Liver (tissue), 7 donors: ENCODE measurements at regions not wholly inside any gene's neighbourhood (a gene's known extent, or its start where the extent isn't known, plus 50 kb on each side); places are given as distances from the start of the nearest gene placed in this dataset.
"Not testable (repeated sequence)": the region's sequence is repeated elsewhere in the genome, so short reads cannot be mapped to it uniquely, and the experiment has no call there.

Experiments used
- DNase-seq: peaks from one replicate; pipeline ENCODE4 v3.0.0-alpha.2; 2017; ENCODE audit warnings: low spot score
- H3K27ac ChIP-seq, 2 donors: one replicate each; pipeline ENCODE4 v1.7.0; 2013; ENCODE audit warnings: inconsistent platforms in 2 of 2, low read length in 2 of 2, control low read depth in 1 of 2, low read depth in 1 of 2, mild to moderate bottlenecking in 1 of 2
- H3K27me3 ChIP-seq, 4 donors: one replicate each; pipeline versions ENCODE4 v1.6.1 to v1.7.0; 2013; ENCODE audit warnings: low read length in 3 of 4, inconsistent platforms in 1 of 4, mild to moderate bottlenecking in 1 of 4, moderate library complexity in 1 of 4; ENCODE audit not compliant: control insufficient read depth in 4 of 4, insufficient read depth in 4 of 4
- H3K36me3 ChIP-seq, 4 donors: one replicate each; pipeline versions ENCODE4 v1.6.1 to v1.7.0; 2013; ENCODE audit warnings: low read length in 3 of 4, mild to moderate bottlenecking in 3 of 4, low read depth in 1 of 4, moderate library complexity in 1 of 4; ENCODE audit not compliant: control insufficient read depth in 4 of 4, insufficient read depth in 3 of 4
- H3K4me1 ChIP-seq, 4 donors: one replicate each; pipeline versions ENCODE4 v1.6.1 to v1.7.0; 2013; ENCODE audit warnings: low read length in 3 of 4, mild to moderate bottlenecking in 3 of 4, moderate library complexity in 1 of 4; ENCODE audit not compliant: control insufficient read depth in 4 of 4, insufficient read depth in 4 of 4
- H3K4me3 ChIP-seq, 3 donors: one replicate each; pipeline versions ENCODE4 v1.6.1 to v1.7.0; 2013; ENCODE audit warnings: low read length in 3 of 3, control low read depth in 1 of 3, low read depth in 1 of 3, mild to moderate bottlenecking in 1 of 3
- H3K9ac ChIP-seq, 2 donors: one replicate each; pipeline ENCODE4 v1.7.0; 2013; ENCODE audit warnings: low read length in 2 of 2, mild to moderate bottlenecking in 2 of 2, moderate library complexity in 2 of 2, control low read depth in 1 of 2, low read depth in 1 of 2
- H3K9me3 ChIP-seq, 4 donors: one replicate each; pipeline versions ENCODE4 v1.6.1 to v1.7.0; 2013; ENCODE audit warnings: low read length in 3 of 4; ENCODE audit not compliant: control insufficient read depth in 4 of 4
- EGR1 ChIP-seq, 2 donors: IDR thresholded peaks; 2 replicates each; pipeline ENCODE4 v1.6.1; 2016 to 2018; ENCODE audit warnings: antibody characterized with exemption in 2 of 2, low read depth in 2 of 2
- FOXA2 ChIP-seq: IDR thresholded peaks from 2 replicates; pipeline ENCODE4 v1.6.1; 2016; ENCODE audit warnings: antibody characterized with exemption
- GABPA ChIP-seq, 2 donors: IDR thresholded peaks in 1 of 2; conservative IDR thresholded peaks in 1 of 2; 2 replicates each; pipeline ENCODE4 v1.6.1; 2016; ENCODE audit warnings: antibody characterized with exemption in 2 of 2, mild to moderate bottlenecking in 1 of 2, moderate library complexity in 1 of 2
- HNF4A ChIP-seq, 2 donors: conservative IDR thresholded peaks; 2 replicates each; pipeline ENCODE4 v1.6.1; 2016; ENCODE audit warnings: antibody characterized with exemption in 2 of 2, mild to moderate bottlenecking in 2 of 2
- REST ChIP-seq: IDR thresholded peaks from 2 replicates; pipeline ENCODE4 v1.6.1; 2016; ENCODE audit warnings: antibody characterized with exemption, mild to moderate bottlenecking
- RXRA ChIP-seq, 2 donors: IDR thresholded peaks; 2 replicates each; pipeline ENCODE4 v1.6.1; 2017 to 2018; ENCODE audit warnings: antibody characterized with exemption in 2 of 2, mild to moderate bottlenecking in 1 of 2
- TAF1 ChIP-seq: conservative IDR thresholded peaks from 2 replicates; pipeline ENCODE4 v1.6.1; 2016; ENCODE audit warnings: antibody characterized with exemption, mild to moderate bottlenecking
- ZBTB33 ChIP-seq: IDR thresholded peaks from 2 replicates; pipeline ENCODE4 v1.6.1; 2016; ENCODE audit warnings: antibody characterized with exemption
- WGBS: extraction: QIAGEN DNeasy Blood & Tissue Kit; methylation state at CpG from one replicate; pipeline ENCODE4 v1.1.7; 2013; 5-methylcytosine and 5-hydroxymethylcytosine counted together
- TF ChIP-seq, protein P1 (sequence below): IDR thresholded peaks from 2 replicates; pipeline ENCODE4 v1.6.1; 2016; ENCODE audit warnings: antibody characterized with exemption
- donor health status: healthy.
- donor health status: healthy.
- donor health status: healthy.
- donor health status: healthy.

DNA sequence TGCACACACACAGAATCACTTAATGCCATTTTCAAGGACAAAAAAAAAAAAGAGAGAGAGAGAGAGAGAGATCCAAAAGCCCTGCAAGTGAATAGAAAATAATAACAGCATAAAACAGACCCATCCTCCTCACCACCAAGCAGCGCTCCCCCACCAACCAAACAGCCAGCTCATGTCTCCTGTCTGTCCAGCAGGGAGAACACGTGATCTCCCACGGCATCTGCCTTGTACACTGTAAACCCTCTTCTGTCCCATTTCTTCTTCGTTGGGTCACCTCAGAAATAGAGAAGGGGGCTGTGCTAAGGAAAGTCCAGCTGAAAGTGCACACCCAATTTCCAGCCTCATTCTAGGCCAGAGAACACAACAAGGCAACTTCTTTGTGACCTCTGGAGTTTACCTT, 222.5 kb downstream of the EXOC5 start (continued):
- TF ChIP-seq EGR1 (IDR thresholded peaks at IDR 0.05; ENCODE audit: low read depth in 2 of 2) (no peak), FOXA2 (no peak)
- TF ChIP-seq, protein P1, sequence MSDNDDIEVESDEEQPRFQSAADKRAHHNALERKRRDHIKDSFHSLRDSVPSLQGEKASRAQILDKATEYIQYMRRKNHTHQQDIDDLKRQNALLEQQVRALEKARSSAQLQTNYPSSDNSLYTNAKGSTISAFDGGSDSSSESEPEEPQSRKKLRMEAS, result no peak

- not testable (repeated sequence) for DNase-seq, H3K4me3 ChIP-seq, H3K27me3 ChIP-seq, H3K9ac ChIP-seq, H3K4me1 ChIP-seq, H3K9me3 ChIP-seq, H3K27ac ChIP-seq, H3K36me3 ChIP-seq
- 92% methylated on average over 5 of the region's 5 CpGs for WGBS
Measured at GRCh38 chr14:57044101-57044973, 224.4 kb downstream of the EXOC5 start.

DNA sequence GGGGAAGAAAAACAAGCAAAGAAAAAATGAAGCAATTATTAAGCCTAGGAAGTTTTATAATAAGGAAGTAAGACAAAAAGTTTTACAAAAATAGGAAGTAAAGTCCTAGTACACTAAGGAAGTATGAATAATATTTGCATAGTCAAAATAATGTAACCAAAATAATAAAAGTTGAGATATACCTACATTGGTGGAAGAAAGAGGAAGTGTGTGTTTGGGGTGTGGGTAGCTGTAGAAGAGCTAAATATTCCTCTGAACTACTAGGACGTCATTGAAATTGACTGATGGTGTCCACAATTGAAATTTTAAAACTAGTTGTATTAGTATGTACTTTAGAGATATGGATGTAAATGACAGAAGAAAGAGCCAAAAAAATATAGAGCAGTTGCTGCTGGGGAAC, 228.4 kb upstream of the OTX2 start:
- no peak overlapping the region for H3K27ac ChIP-seq
- H3K9me3 ChIP-seq, result no peaks in the 10 kb centered on the region
- WGBS, result 54% methylated on average over 1 of the region's 1 CpG
- no peaks in the 10 kb centered on the region for H3K4me1 ChIP-seq
- H3K36me3 ChIP-seq, result no peaks in the 10 kb centered on the region
- H3K27me3 ChIP-seq, result no peaks in the 10 kb centered on the region
- no peak overlapping the region for H3K9ac ChIP-seq
- DNase-seq, result no peak
- TF ChIP-seq EGR1 (IDR thresholded peaks at IDR 0.05; ENCODE audit: low read depth in 2 of 2) (no peak), RXRA (IDR thresholded peaks at IDR 0.05) (no peak), TAF1 (no peak), GABPA (IDR thresholded peaks at IDR 0.05 in 1 of 2, conservative IDR thresholded peaks at IDR 0.05 in 1 of 2) (no peak), FOXA2 (no peak), HNF4A (conservative IDR thresholded peaks at IDR 0.05) (no peak), ZBTB33 (no peak), REST (no peak)
- no peak overlapping the region for H3K4me3 ChIP-seq
